ENCODE measurements at regions not wholly inside any gene's neighbourhood (a gene's known extent, or its start where the extent isn't known, plus 50 kb on each side); places are given as distances from the start of the nearest gene placed in this dataset.

DNA sequence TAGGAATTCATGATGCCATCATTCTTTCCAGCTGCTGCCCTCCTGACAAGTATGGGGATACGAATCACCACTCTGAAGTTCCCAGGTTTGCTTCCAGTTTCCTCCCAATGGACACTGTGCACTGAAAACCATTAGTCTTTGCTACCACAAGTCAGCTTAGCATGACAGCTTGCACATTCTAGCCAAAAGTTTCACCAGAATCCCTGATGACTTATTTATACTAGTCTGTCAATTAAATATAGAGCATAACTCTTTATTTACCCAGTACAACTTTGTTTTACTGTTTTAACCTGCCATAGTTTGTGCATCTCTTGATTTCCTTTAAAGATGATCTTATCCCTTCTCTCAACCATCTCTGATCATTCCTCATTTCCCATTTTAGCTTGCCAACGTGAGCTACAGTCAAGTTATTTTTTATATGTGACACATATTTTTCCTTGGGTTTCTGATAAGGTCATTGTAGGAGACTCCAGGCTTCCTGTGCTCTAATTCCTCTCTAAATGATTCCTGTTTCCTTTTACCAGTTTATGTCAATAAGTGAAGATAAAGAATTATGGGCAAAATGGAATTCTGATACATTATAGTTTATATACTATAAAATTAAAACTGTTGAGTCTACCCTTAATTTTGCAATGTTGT is 167.5 kb upstream of the MEOX2 start:
- H3K4me3 Mint-ChIP-seq: no peak overlapping the region
- H3K9me3 Mint-ChIP-seq: peaks cover 3% of the 10 kb centered on the region; the same call in 1 of the 3 replicates
- no peak overlapping the region for H3K27ac Mint-ChIP-seq

DNA sequence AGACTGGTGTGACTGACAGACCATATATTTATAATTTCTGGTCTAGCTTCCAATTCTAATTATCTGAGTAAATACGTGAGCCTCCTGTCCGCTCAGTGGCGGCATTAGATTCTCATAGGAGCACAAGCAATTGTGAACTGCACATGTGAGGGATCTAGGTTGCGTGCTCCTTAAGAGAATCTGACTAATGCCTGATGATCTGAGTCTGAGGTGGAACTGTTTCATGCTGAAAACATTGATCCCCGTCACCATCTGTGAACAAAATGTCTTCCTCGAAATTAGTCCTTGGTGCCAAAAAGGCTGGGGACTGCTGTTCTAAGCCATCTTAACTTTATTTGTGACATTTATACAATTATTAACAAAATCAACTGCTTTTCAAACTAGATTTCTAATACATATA is 164.7 kb upstream of the MEOX2 start:
- H3K9me3 Mint-ChIP-seq: no peaks in the 10 kb centered on the region
- Histone ChIP-seq H3K9me2 (ENCODE audit: insufficient read depth) (peaks cover 4% of the 10 kb centered on the region), H3K4me3 (no peak overlapping the region), H3K4me1 (ENCODE audit: insufficient read depth) (no peaks in the 10 kb centered on the region), H3F3A (replicated peaks; ENCODE audit: low read depth) (no peaks in the 10 kb centered on the region), H3K79me2 (replicated peaks; ENCODE audit: insufficient read depth) (no peaks in the 10 kb centered on the region), H4K20me1 (replicated peaks; ENCODE audit: insufficient read depth) (no peaks in the 10 kb centered on the region), H2AFZ (no peak overlapping the region), H3K36me3 (ENCODE audit: insufficient read depth) (no peaks in the 10 kb centered on the region), H3K27ac (ENCODE audit: low read depth) (no peak overlapping the region), H3K4me2 (no peak overlapping the region), H3K27me3 (ENCODE audit: insufficient read depth) (no peaks in the 10 kb centered on the region)
- no peak for TF ChIP-seq ZNF331 (CRISPR knock-in tag; IDR thresholded peaks at IDR 0.05; ENCODE audit: low read depth)
- TF ChIP-seq STAT1 (IDR thresholded peaks at IDR 0.05; ENCODE audit: unreplicated experiment): no peak
- TF ChIP-seq, protein P1, sequence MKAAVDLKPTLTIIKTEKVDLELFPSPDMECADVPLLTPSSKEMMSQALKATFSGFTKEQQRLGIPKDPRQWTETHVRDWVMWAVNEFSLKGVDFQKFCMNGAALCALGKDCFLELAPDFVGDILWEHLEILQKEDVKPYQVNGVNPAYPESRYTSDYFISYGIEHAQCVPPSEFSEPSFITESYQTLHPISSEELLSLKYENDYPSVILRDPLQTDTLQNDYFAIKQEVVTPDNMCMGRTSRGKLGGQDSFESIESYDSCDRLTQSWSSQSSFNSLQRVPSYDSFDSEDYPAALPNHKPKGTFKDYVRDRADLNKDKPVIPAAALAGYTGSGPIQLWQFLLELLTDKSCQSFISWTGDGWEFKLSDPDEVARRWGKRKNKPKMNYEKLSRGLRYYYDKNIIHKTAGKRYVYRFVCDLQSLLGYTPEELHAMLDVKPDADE (IDR thresholded peaks at IDR 0.05): no peak
- TF ChIP-seq POLR2AphosphoS5 (IDR thresholded peaks at IDR 0.05; ENCODE audit: low read depth): no peak
- TF ChIP-seq, protein P2, sequence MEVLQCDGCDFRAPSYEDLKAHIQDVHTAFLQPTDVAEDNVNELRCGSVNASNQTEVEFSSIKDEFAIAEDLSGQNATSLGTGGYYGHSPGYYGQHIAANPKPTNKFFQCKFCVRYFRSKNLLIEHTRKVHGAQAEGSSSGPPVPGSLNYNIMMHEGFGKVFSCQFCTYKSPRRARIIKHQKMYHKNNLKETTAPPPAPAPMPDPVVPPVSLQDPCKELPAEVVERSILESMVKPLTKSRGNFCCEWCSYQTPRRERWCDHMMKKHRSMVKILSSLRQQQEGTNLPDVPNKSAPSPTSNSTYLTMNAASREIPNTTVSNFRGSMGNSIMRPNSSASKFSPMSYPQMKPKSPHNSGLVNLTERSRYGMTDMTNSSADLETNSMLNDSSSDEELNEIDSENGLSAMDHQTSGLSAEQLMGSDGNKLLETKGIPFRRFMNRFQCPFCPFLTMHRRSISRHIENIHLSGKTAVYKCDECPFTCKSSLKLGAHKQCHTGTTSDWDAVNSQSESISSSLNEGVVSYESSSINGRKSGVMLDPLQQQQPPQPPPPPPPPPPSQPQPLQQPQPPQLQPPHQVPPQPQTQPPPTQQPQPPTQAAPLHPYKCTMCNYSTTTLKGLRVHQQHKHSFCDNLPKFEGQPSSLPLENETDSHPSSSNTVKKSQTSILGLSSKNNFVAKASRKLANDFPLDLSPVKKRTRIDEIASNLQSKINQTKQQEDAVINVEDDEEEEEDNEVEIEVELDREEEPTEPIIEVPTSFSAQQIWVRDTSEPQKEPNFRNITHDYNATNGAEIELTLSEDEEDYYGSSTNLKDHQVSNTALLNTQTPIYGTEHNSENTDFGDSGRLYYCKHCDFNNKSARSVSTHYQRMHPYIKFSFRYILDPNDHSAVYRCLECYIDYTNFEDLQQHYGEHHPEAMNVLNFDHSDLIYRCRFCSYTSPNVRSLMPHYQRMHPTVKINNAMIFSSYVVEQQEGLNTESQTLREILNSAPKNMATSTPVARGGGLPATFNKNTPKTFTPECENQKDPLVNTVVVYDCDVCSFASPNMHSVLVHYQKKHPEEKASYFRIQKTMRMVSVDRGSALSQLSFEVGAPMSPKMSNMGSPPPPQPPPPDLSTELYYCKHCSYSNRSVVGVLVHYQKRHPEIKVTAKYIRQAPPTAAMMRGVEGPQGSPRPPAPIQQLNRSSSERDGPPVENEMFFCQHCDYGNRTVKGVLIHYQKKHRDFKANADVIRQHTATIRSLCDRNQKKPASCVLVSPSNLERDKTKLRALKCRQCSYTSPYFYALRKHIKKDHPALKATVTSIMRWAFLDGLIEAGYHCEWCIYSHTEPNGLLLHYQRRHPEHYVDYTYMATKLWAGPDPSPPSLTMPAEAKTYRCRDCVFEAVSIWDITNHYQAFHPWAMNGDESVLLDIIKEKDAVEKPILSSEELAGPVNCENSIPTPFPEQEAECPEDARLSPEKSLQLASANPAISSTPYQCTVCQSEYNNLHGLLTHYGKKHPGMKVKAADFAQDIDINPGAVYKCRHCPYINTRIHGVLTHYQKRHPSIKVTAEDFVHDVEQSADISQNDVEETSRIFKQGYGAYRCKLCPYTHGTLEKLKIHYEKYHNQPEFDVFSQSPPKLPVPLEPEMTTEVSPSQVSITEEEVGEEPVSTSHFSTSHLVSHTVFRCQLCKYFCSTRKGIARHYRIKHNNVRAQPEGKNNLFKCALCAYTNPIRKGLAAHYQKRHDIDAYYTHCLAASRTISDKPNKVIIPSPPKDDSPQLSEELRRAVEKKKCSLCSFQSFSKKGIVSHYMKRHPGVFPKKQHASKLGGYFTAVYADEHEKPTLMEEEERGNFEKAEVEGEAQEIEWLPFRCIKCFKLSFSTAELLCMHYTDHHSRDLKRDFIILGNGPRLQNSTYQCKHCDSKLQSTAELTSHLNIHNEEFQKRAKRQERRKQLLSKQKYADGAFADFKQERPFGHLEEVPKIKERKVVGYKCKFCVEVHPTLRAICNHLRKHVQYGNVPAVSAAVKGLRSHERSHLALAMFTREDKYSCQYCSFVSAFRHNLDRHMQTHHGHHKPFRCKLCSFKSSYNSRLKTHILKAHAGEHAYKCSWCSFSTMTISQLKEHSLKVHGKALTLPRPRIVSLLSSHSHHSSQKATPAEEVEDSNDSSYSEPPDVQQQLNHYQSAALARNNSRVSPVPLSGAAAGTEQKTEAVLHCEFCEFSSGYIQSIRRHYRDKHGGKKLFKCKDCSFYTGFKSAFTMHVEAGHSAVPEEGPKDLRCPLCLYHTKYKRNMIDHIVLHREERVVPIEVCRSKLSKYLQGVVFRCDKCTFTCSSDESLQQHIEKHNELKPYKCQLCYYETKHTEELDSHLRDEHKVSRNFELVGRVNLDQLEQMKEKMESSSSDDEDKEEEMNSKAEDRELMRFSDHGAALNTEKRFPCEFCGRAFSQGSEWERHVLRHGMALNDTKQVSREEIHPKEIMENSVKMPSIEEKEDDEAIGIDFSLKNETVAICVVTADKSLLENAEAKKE (CRISPR knock-in tag; IDR thresholded peaks at IDR 0.05): no peak
- H3K4me1 Mint-ChIP-seq: peaks cover 10% of the 10 kb centered on the region; the same call in 2 of the 3 replicates
- H3K27ac Mint-ChIP-seq: no peak overlapping the region
- DNase-seq (ENCODE audit: low spot score) (no peak), ATAC-seq (no peak)
- H3K27me3 Mint-ChIP-seq (ENCODE audit: insufficient read depth, low read depth, poor library complexity): no peaks in the 10 kb centered on the region
- no peak overlapping the region for H3K4me3 Mint-ChIP-seq
- no peaks in the 10 kb centered on the region for H3K36me3 Mint-ChIP-seq (ENCODE audit: low read depth)

More for the DNA sequence above, 167.5 kb upstream of the MEOX2 start:
- no peaks in the 10 kb centered on the region for H3K79me2 ChIP-seq (replicated peaks; ENCODE audit: insufficient read depth)
- H3K9me2 ChIP-seq (ENCODE audit: insufficient read depth): peaks cover 1% of the 10 kb centered on the region
- DNase-seq (ENCODE audit: low spot score) (no peak), ATAC-seq (no peak)
- Mint-ChIP-seq H3K4me1 (peaks cover 10% of the 10 kb centered on the region; the same call in 2 of the 3 replicates), H3K27me3 (ENCODE audit: insufficient read depth, low read depth, poor library complexity) (no peaks in the 10 kb centered on the region), H3K36me3 (ENCODE audit: low read depth) (no peaks in the 10 kb centered on the region)
- no peaks in the 10 kb centered on the region for H3K4me1 ChIP-seq (ENCODE audit: insufficient read depth)
- no peak overlapping the region for H2AFZ ChIP-seq
- H3K4me3 ChIP-seq: no peak overlapping the region
- H3K27me3 ChIP-seq (ENCODE audit: insufficient read depth): no peaks in the 10 kb centered on the region
- no peak overlapping the region for H3K27ac ChIP-seq (ENCODE audit: low read depth)
- no peak overlapping the region for H3K4me2 ChIP-seq
- no peaks in the 10 kb centered on the region for H3F3A ChIP-seq (replicated peaks; ENCODE audit: low read depth)
- H3K36me3 ChIP-seq (ENCODE audit: insufficient read depth): no peaks in the 10 kb centered on the region
- H4K20me1 ChIP-seq (replicated peaks; ENCODE audit: insufficient read depth): no peaks in the 10 kb centered on the region
- no peak for TF ChIP-seq CREB1 (CRISPR knock-in tag; IDR thresholded peaks at IDR 0.05; ENCODE audit: low read depth)

Measured in GM23338 (cell line).